ENCODE measurements at regions not wholly inside any gene's neighbourhood (a gene's known extent, or its start where the extent isn't known, plus 50 kb on each side); places are given as distances from the start of the nearest gene placed in this dataset.

- no peak for DNase-seq
Observed at GRCh38 chr9:116009420-116009819, 144.2 kb upstream of the PAPPA start.

- DNase-seq = no peak
Observed at GRCh38 chr9:116015855-116016254, 137.7 kb upstream of the PAPPA start.

- no peak for DNase-seq
Observed at GRCh38 chr9:116020146-116020545, 133.4 kb upstream of the PAPPA start.

GRCh38 chr9:116020801-116021200, 132.8 kb upstream of the PAPPA start:
- no peak for DNase-seq

GRCh38 chr9:116027096-116027495, 126.5 kb upstream of the PAPPA start:
- no peak for DNase-seq

- DNase-seq = no peak
Observed at GRCh38 chr9:116027511-116027910, 126.1 kb upstream of the PAPPA start.

- no peak for DNase-seq
Observed at GRCh38 chr9:116027951-116028350, 125.6 kb upstream of the PAPPA start.

- no peak for DNase-seq
Observed at GRCh38 chr9:116030517-116030916, 123.1 kb upstream of the PAPPA start.

GRCh38 chr9:116032683-116033440, 120.7 kb upstream of the PAPPA start:
- DNase-seq = no peak

- DNase-seq = no peak
Observed at GRCh38 chr9:116039312-116039711, 114.3 kb upstream of the PAPPA start.

- no peak for DNase-seq
Observed at GRCh38 chr9:116039893-116040292, 113.7 kb upstream of the PAPPA start.

- no peak for DNase-seq
Observed at GRCh38 chr9:116042321-116042720, 111.3 kb upstream of the PAPPA start.

GRCh38 chr9:116045083-116045482, 108.5 kb upstream of the PAPPA start:
- DNase-seq = no peak

- no peak for DNase-seq
Observed at GRCh38 chr9:116048081-116048480, 105.5 kb upstream of the PAPPA start.

- no peak for DNase-seq
Observed at GRCh38 chr9:116049456-116049855, 104.1 kb upstream of the PAPPA start.

- no peak for DNase-seq
Observed at GRCh38 chr9:116051528-116051927, 102.1 kb upstream of the PAPPA start.

GRCh38 chr9:116055536-116055935, 98.1 kb upstream of the PAPPA start:
- no peak for DNase-seq

GRCh38 chr9:116057371-116057770, 96.2 kb upstream of the PAPPA start:
- DNase-seq = no peak

- no peak for DNase-seq
Observed at GRCh38 chr9:116058421-116058820, 95.2 kb upstream of the PAPPA start.

- no peak for DNase-seq
Observed at GRCh38 chr9:116059466-116059865, 94.1 kb upstream of the PAPPA start.

- no peak for DNase-seq
Observed at GRCh38 chr9:116060631-116061030, 93.0 kb upstream of the PAPPA start.

GRCh38 chr9:116061546-116062205, 91.9 kb upstream of the PAPPA start:
- DNase-seq = no peak

GRCh38 chr9:116062206-116062550, 91.4 kb upstream of the PAPPA start:
- DNase-seq = no peak

- no peak for DNase-seq
Observed at GRCh38 chr9:116064970-116065369, 88.6 kb upstream of the PAPPA start.

- DNase-seq = no peak
Observed at GRCh38 chr9:116066221-116066620, 87.4 kb upstream of the PAPPA start.

All from NCI-H1930 (cell line).